GM19468 (cell line): ENCODE measurements at regions not wholly inside any gene's neighbourhood (a gene's known extent, or its start where the extent isn't known, plus 50 kb on each side); places are given as distances from the start of the nearest gene placed in this dataset.

Experiments
- ATAC-seq: cut with Tn5 transposase; IDR thresholded peaks from one replicate; pipeline ENCODE4 v1.9.1; 2021; ENCODE audit warnings: mild to moderate bottlenecking, moderate library complexity, moderate number of reproducible peaks; ENCODE audit not compliant: unreplicated experiment; ENCODE audit errors: extremely low read depth

DNA sequence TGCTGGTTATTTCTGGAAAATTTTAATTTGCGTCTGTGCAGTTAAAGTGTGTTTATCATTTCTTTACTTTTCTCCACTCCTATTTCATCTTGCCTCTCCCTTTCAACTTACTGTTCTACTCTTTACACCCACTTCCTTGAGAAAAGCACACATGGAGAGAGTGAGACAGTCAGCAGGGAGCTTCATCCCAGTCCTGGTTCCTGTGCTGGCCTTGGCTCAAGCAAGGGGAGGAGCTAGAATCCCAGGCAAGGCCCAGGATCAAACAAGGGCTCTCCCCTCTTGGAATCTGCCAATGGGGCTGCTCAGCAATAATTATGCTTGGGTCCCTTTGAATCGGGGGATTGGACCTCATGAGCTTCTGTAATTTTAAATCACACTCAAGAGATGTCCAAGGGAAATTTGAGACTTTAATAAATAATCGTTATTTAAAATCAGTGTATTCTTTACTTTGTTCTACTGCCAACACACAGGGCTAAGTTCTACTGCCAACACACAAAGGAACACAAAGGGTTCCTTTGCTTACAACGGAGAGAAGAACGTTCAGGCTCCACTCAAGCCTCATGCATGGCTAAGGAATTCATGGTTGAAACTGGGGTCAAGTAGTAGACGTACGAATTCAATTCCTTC lies 439.3 kb upstream of the DAB2 start:
- ATAC-seq, result no peak

DNA sequence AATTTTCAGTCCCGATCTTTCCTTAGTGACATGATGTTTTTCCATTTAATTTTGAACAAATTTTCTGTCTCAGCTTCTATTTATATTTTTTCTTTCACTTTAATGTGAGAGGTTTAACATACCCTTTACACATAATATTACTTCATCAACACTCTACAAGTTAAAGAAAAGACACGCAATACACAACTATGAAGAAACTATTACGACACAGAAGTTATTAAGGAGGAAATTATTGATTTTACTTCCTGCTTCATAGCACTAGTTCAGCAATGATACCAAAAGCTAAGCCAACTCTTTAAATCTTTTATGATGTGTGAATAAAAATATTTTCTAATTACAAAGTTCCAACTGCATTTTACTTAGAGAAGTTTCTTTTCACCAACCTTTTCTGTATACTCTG lies 432.3 kb upstream of the DAB2 start:
- no peak for ATAC-seq

DNA sequence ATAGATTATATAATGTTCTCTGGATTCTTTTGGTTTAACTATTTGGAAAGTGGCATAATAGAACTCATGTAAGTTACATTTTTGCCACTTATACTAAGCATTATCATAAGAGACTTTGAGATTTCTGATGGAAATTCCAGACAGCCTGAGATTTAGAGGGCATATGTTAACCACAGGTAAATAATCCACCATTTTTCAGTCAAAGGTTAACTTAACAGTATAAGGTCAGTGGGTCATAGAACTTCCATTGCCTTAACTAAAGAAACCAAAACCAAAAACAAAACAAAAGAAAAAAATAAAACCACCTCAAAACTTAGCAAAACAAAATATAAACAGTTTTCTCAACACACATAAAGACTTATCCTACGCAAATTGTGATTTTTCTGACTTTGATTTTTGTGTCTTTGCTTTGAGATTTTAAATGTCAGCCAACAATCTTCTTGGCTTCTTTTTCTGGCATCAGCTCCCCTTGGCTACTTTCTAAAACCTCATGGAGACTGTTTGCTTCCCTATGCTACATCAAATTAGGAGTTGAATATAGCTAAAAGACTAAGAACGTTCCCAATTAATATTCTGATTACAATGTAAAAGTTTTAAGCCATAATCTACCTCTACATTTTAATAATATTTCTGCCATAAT lies 430.1 kb upstream of the DAB2 start:
- ATAC-seq, result no peak

- ATAC-seq, result no peak
Observed at GRCh38 chr5:39850291-39850690, 425.5 kb upstream of the DAB2 start.

- no peak for ATAC-seq
Observed at GRCh38 chr5:39846144-39846543, 421.4 kb upstream of the DAB2 start.

DNA sequence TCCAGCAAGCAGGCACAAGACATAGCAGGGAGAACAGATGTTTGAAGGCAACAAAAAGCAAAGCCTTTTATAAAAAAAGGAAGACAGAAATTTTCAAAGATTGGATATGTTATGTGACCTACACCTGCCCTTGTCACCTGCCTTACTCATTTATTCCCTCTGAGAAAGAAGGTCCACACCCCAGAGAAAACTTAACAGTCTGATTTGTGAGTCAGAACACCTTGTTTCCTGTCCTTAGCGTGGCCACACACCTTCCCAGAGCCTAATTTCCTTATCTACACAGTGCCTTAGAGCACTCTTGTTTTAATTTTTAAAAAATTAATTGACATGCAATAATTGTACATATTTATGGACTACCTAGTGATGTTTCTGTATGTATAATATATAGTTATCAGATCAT lies 419.0 kb upstream of the DAB2 start:
- no peak for ATAC-seq

- no peak for ATAC-seq
Observed at GRCh38 chr5:39835371-39835770, 410.6 kb upstream of the DAB2 start.

DNA sequence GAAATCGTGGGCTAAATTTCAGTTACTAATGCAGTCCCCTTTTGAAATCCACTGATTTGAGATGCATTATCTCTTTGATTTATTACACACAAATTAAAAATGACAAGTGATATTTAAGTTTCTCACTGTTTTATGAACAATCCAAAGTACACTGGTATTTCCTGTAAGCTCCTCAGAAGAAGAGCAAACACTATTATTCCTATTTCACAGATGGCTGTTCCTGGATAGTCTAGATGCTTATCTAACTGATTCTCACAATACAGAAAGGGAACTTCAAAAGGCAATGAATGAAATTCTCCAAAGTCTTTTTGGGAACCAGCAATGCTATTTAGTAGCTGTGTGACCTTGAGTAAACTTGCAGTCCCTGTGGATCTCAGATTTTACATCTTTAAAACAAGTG lies 404.7 kb upstream of the DAB2 start:
- no peak for ATAC-seq

DNA sequence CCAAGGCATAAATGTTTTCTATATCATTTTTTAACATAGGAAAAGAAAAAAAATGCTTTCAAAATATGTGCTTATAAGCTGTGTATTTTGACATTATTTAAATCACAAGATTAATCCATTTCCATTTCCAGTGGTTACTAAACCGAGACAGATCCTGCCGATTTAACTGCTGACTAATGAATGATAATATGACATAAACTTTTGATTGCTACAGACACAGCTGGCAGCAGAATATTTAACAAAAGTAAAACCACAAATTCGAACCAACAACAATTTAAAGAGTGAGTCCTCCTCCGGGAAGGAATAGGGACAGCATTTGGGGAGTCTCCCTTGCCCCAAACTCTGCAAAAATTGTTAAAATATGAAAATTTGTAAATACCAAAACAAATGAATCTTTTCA lies 401.3 kb upstream of the DAB2 start:
- ATAC-seq, result no peak

- ATAC-seq, result no peak
Observed at GRCh38 chr5:39825301-39825700, 400.5 kb upstream of the DAB2 start.

GRCh38 chr5:39822020-39822419 lies 397.2 kb upstream of the DAB2 start:
- no peak for ATAC-seq

- no peak for ATAC-seq
Observed at GRCh38 chr5:39816866-39817265, 392.1 kb upstream of the DAB2 start.

- ATAC-seq, result no peak
Observed at GRCh38 chr5:39816156-39816845, 391.5 kb upstream of the DAB2 start.

DNA sequence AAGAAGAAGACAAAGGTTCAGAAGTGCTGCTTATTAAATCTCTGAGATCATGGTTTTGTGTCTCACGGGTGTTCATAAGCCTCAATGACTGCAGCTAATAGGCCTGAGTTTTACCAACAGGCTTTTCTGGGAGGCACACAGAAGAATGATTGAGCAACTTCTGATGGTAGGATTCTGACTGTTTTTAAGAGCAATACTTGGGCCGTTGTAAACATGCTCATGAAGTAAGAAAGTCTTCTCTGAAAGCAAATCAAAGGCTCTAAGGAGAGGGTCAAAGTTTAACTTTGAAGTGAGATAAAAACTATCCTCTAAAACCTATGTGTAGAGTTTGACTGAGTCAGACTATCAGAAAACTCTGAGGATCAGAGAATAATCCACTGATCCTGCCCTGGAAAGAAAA lies 390.9 kb upstream of the DAB2 start:
- no peak for ATAC-seq

DNA sequence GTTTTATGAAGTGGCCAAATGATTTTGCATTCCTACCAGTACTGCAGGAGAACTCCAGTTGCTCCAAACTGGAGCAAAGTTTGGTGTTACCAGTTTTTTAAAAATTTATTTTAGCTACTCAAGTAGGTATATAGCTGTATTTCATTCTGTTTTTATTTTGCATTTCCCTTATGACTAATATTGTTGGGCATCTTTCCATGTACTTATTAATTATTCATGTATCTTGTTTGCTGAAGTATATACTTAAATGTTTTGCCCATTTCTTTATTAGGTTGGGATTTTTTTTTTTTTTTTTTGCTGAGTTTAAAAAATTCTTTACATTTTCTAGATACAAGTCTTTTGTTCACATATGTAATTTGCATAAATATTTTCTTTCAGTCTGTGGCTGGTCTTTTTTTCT lies 386.6 kb upstream of the DAB2 start:
- ATAC-seq, result no peak

GRCh38 chr5:39808656-39809055 lies 383.9 kb upstream of the DAB2 start:
- no peak for ATAC-seq

GRCh38 chr5:39801306-39801705 lies 376.5 kb upstream of the DAB2 start:
- ATAC-seq, result no peak

DNA sequence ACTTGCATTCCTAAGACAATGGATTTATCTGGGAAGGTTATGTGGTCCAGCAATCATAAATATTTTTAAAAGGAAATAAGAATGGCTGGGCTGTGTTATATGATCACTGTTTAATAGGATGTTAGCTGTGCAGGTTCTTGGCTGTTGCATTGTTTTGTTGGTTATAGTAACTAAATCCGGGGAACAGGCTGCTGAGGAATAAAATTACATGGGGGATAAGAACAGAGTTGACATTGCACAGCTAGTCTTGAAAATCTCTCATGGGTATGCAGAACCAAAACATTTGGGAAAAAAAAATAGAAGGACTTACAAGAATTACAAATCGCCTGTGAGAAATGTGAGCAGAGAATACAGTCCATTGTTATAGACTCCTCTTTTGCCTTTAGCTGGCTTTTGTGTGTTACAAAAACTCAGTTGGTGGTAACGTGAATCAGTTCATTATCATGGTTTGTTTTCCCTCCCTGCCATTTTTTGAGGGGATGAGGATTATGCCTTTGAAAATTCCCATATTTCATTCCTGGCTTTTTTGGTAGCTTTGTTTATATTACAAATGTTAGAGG lies 375.3 kb upstream of the DAB2 start:
- ATAC-seq, result no peak

DNA sequence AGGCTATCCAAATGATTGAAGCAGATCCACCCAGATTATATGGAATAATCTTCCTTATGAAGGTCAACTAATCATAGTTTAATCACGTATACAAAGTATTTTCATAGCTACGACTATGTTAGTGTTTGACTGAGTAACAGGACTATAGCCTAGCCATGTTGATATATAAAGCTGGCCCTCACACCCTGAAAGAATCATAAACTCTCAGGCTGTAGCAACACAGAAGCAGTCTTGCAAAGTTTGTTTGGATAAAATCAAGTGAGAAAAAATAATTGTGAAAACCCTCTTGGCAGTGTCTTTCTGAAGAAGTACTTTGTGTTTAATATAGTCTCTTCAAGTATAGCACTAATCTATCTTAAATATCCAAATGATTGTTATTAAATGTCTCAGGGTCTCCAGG lies 374.5 kb upstream of the DAB2 start:
- no peak for ATAC-seq

DNA sequence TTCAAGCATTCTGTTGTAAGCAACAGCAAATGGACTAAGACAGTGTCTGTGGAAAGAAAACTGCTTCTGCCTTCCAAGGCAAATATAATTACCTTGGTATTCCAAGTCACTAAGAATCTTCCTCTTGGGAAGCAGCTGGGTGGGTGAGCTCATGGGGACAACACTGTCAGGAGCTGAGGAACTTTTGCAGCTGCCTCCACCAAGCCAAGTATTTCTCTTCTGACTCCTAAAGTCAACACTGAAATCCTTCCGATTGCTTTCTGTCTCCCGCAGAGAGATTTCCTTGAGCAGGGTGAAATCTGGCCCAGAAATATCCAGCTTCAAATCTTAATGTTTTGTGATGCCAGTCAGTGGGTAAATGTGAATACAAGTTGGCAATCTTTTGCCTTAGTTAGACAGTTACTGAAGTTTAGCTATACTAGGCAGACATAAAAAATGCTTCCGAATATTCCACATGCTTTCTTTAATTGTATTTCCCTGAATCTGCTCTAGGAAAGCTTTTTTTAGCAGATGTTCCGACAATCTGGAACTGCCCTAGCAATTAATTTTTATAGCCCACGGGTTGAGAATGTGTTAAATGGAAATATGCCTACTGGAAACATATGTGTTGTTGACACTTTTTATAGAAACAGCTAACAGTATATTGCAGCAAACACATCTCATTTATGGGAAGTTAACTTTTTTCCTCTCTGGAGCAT lies 369.9 kb upstream of the DAB2 start:
- no peak for ATAC-seq

DNA sequence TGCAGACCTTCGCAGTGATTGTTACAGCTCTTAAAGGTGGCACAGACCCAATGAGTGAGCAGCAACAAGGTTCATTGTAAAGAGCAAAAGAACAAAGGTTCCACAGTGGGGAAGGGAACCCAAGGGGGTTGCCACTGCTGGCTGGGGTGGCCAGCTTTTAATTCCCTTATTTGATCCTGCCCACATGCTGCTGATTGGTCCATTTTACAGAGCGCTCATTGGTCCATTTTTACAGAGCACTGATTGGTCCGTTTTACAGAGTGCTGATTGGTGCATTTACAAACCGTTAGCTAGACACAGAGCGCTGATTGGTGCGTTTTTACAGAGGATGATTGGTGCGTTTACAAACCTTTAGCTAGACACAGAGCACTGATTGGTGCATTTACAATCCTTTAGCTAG lies 360.6 kb upstream of the DAB2 start:
- ATAC-seq, result no peak
